Erythroblast (primary cell): ENCODE measurements at regions not wholly inside any gene's neighbourhood (a gene's known extent, or its start where the extent isn't known, plus 50 kb on each side); places are given as distances from the start of the nearest gene placed in this dataset.

Experiments used
- GATA1 ChIP-seq: IDR thresholded peaks from 2 replicates; pipeline ENCODE4 v1.6.1; 2011; ENCODE audit warnings: low read depth, mild to moderate bottlenecking, control low read depth, low read length, moderate library complexity
- POLR2A ChIP-seq: IDR thresholded peaks from 2 replicates; pipeline ENCODE4 v1.6.1; 2011; ENCODE audit warnings: mild to moderate bottlenecking, low read length

DNA sequence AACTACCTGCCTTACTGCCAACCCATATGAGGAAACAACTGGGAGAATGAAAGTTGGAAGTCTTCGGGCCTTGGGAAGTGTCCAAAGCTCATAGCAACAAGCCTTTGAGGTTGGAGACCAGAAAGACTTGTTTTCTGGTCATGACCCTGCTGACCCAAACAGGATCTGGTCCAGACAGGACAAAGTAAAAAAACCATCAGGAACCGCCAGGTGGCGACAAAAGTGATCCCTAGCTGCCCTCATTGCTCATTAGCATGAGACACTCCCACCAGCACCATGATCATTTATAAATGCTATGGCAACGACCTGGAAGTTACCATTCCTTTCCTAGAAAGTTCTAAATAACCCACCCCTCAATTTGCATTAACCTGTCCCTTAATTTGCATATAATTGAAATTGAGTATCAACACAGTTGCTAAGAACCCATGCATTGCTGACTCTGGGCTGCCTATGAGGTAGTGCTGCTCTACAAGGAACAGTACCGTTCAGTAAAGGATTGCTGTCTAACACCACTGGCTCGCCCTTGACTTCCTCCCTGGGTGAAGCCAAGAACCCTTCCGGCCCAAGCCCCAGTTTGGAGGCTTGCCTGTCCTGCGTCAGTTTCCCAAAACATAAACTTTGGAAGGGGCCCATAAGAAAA is 89.0 kb downstream of the URB2 start:
- no peak for TF ChIP-seq POLR2A
- TF ChIP-seq GATA1: no peak
